PFSK-1 (cell line): ENCODE measurements at regions not wholly inside any gene's neighbourhood (a gene's known extent, or its start where the extent isn't known, plus 50 kb on each side); places are given as distances from the start of the nearest gene placed in this dataset.

ENCODE experiments used
- FOXP2 ChIP-seq: optimal IDR thresholded peaks from 2 replicates; pipeline ENCODE3; 2011; ENCODE audit warnings: borderline replicate concordance, control low read depth, inconsistent platforms; ENCODE audit not compliant: insufficient read depth; ENCODE audit errors: extremely low read length, extremely low read depth
- POLR2AphosphoS5 ChIP-seq: IDR thresholded peaks from 2 replicates; pipeline ENCODE4 v1.6.1; 2012; ENCODE audit warnings: low read depth, mild to moderate bottlenecking, control low read depth, low read length, moderate library complexity
- SIN3A ChIP-seq: IDR thresholded peaks from 2 replicates; pipeline ENCODE4 v1.6.1; 2012; ENCODE audit warnings: mild to moderate bottlenecking, low read length, moderate library complexity, borderline replicate concordance; ENCODE audit not compliant: insufficient read depth
- TAF1 ChIP-seq: IDR thresholded peaks from 2 replicates; pipeline ENCODE4 v1.6.1; 2012; ENCODE audit warnings: low read length, control low read depth, borderline replicate concordance; ENCODE audit not compliant: insufficient read depth
- TF ChIP-seq, protein P1 (sequence below), 2 experiments: IDR thresholded peaks; 2 replicates each; pipeline versions ENCODE4 v1.6.1 to v1.8.0; 2011 to 2012; ENCODE audit warnings: low read depth in 2 of 2, low read length in 2 of 2, control low read depth in 1 of 2, inconsistent platforms in 1 of 2, mild to moderate bottlenecking in 1 of 2, moderate library complexity in 1 of 2; ENCODE audit not compliant: insufficient read depth in 1 of 2

DNA sequence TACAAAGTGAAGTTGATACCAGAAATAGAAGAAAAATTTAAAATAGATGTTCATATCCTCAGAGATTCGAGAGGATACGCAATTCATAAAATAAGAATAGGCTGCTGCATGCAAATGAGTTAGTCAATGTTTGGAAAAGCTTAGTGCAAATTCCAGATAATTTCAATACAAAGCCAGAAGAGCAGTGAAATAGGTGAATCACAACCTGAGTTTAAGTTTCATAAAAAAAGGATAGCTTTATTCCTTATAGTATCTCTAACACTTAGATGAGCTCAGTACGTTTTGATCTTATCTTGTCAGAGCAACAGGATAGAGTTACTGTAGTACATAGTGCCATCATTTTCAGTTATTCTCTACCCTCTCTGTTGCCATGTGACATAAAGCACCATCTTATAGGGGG lies 653.4 kb upstream of the ZNF608 start:
- no peak for TF ChIP-seq SIN3A
- no peak for TF ChIP-seq POLR2AphosphoS5
- TF ChIP-seq, protein P1, sequence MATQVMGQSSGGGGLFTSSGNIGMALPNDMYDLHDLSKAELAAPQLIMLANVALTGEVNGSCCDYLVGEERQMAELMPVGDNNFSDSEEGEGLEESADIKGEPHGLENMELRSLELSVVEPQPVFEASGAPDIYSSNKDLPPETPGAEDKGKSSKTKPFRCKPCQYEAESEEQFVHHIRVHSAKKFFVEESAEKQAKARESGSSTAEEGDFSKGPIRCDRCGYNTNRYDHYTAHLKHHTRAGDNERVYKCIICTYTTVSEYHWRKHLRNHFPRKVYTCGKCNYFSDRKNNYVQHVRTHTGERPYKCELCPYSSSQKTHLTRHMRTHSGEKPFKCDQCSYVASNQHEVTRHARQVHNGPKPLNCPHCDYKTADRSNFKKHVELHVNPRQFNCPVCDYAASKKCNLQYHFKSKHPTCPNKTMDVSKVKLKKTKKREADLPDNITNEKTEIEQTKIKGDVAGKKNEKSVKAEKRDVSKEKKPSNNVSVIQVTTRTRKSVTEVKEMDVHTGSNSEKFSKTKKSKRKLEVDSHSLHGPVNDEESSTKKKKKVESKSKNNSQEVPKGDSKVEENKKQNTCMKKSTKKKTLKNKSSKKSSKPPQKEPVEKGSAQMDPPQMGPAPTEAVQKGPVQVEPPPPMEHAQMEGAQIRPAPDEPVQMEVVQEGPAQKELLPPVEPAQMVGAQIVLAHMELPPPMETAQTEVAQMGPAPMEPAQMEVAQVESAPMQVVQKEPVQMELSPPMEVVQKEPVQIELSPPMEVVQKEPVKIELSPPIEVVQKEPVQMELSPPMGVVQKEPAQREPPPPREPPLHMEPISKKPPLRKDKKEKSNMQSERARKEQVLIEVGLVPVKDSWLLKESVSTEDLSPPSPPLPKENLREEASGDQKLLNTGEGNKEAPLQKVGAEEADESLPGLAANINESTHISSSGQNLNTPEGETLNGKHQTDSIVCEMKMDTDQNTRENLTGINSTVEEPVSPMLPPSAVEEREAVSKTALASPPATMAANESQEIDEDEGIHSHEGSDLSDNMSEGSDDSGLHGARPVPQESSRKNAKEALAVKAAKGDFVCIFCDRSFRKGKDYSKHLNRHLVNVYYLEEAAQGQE (IDR thresholded peaks at IDR 0.05; ENCODE audit: insufficient read depth in 1 of 2, low read depth in 2 of 2, low read length in 2 of 2): no peak
- no peak for TF ChIP-seq TAF1
- TF ChIP-seq FOXP2: no peak

DNA sequence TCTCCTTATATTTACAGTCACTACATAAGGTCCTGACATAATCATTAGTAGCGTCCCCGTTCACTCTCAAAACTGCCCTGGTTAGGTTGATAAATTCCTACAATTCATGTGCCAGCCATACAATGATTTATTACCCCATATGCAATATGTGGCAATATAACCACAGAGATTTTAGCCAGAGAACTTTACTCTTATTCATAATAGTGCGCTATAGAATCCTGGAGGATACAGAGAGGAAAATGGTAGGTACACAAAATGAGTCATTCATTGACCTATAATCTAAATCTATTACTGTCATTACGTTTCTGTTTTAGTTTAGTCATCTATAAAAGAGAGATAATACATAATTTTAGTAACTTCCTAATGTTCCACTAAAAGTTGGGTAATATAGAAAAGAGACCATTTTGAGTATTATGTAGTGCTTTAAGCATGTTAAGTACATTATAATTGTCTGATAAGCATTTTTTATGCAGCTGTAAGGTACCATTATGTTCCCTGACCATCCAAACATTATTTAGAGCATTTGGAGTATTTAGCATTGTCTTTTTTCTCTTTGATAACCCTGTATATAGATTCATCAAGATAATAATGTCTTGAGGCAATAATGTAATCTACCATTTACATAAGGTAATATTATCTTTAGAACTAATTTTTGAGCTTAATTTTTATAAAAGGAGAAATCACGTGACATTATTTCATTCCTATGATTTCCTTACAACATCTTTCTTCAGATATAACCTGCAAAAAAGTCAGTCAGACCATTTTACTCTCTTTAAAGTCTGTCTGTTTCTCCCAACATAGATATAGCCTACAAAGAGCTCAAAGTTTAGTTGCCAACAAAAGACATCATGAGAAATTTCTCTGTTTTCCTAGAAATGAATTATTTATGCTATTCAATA lies 655.5 kb upstream of the ZNF608 start:
- TF ChIP-seq FOXP2 (no peak), TAF1 (no peak), SIN3A (no peak), POLR2AphosphoS5 (no peak)
- TF ChIP-seq, protein P1 (IDR thresholded peaks at IDR 0.05; ENCODE audit: insufficient read depth in 1 of 2, low read depth in 2 of 2, low read length in 2 of 2): no peak

DNA sequence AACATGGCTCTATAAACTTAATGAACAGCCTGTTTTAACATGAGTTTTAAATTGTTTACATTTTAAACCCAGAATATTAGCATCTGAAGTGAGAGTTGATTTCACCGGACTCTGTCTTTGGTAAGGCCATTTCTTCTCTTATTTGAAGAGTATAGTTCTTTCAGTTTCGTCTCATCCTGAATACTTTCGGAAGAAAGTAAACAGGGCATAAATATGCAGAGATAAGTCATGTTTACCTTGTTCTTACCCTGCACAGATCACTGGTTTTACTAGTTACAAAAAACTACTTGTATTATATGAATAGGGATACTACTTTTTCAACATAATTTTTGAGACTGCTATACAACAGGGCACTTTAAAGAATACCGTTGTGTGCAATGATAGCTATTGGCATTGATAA lies 656.3 kb upstream of the ZNF608 start:
- TF ChIP-seq, protein P1 (IDR thresholded peaks at IDR 0.05; ENCODE audit: insufficient read depth in 1 of 2, low read depth in 2 of 2, low read length in 2 of 2): no peak
- no peak for TF ChIP-seq POLR2AphosphoS5
- no peak for TF ChIP-seq SIN3A
- no peak for TF ChIP-seq TAF1
- no peak for TF ChIP-seq FOXP2

DNA sequence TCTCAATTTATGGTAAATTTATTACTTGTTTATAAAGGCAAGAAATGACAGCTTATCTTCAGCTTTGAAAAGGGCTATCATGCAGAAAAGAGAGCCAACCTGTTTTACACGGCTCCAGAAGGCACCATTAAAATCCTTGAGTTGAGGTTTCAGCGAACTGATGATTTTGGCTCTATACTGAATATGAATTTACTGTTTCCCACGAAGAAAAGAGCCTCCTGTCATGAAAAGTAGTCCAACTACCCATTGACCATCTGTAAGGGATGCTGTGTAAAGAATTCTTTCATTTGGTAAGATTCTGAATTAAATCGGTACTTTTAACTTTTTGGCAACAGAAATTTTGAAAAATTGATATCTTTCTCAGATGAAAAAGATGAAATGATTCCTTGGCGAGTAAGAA lies 657.6 kb upstream of the ZNF608 start:
- TF ChIP-seq SIN3A: no peak
- TF ChIP-seq, protein P1 (IDR thresholded peaks at IDR 0.05; ENCODE audit: insufficient read depth in 1 of 2, low read depth in 2 of 2, low read length in 2 of 2): no peak
- no peak for TF ChIP-seq TAF1
- TF ChIP-seq FOXP2: no peak
